Activated CD4-positive, alpha-beta T cell treated with anti-CD3 and anti-CD28 coated beads for 36 hours (primary cell): ENCODE measurements at regions not wholly inside any gene's neighbourhood (a gene's known extent, or its start where the extent isn't known, plus 50 kb on each side); places are given as distances from the start of the nearest gene placed in this dataset.
"Not testable (repeated sequence)": the region's sequence is repeated elsewhere in the genome, so short reads cannot be mapped to it uniquely, and the experiment has no call there.

Experiments
- ATAC-seq: fragments of 200-7000 bp; cut with Tn5 transposase; one replicate; pipeline ENCODE4 v1.10.0; 2021; ENCODE audit warnings: mild to moderate bottlenecking, moderate library complexity
- CTCF ChIA-PET: fragments of 350-600 bp; sonication (Branson Sonifier 250); formaldehyde crosslinking; loops from one replicate; lab custom pipeline; 2021; ENCODE audit warnings: antibody characterized with exemption; lab: Charles Lee
- POLR2A ChIA-PET: fragments of 350-600 bp; sonication (Branson Sonifier 250); formaldehyde crosslinking; loops from one replicate; lab custom pipeline; 2021; ENCODE audit warnings: antibody characterized with exemption, inconsistent platforms; lab: Charles Lee
- DNase-seq: peaks from one replicate; pipeline ENCODE4 v3.0.0-alpha.2; 2020
- H3K27ac Mint-ChIP-seq: one replicate; pipeline ENCODE4 v1.8.0; 2021; ENCODE audit warnings: mixed read lengths
- H3K27me3 Mint-ChIP-seq: one replicate; pipeline ENCODE4 v1.8.0; 2021; ENCODE audit warnings: mixed read lengths
- H3K36me3 Mint-ChIP-seq: one replicate; pipeline ENCODE4 v1.8.0; 2021; ENCODE audit warnings: low read depth, mixed read lengths
- H3K4me1 Mint-ChIP-seq: one replicate; pipeline ENCODE4 v1.8.0; 2021; ENCODE audit warnings: mixed read lengths
- H3K4me3 Mint-ChIP-seq: one replicate; pipeline ENCODE4 v1.8.0; 2021; ENCODE audit warnings: mild to moderate bottlenecking, moderate library complexity, mixed read lengths
- H3K9me3 Mint-ChIP-seq: one replicate; pipeline ENCODE4 v1.8.0; 2021; ENCODE audit warnings: low read depth, mixed read lengths
- intact Hi-C, 2 experiments: fragments of 100-400 bp; cut with DNase I in 1 of 2; cut with micrococcal nuclease in 1 of 2; formaldehyde crosslinking; loops; one replicate each; pipeline versions ENCODE4 v1.14.2 to v1.15.1; 2022 to 2024; cut with DNase I, micrococcal nuclease

DNA sequence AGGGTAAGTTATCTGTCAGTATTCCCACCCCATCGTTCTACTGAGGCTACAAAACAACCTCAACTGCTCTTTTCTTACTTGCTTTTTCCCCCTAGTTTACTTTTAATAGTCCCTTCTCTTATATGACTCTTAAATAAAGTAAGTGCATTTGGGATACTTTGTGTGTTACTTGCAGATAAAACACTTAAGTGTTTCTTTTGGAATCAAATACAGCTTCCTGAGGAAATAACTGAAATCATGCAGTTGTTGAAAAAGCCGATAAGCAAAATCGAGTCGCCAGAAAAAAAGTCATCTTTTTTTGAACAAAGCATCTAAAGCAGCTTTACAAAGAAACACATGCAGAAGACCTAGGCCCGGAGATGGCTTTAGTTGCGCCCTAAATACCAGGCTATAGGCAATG is 53.5 kb upstream of the EPB41L4A start:
- no peaks in the 10 kb centered on the region for H3K9me3 Mint-ChIP-seq
- DNase-seq, result no peak
- POLR2A ChIA-PET, result no interaction called here
- no peak overlapping the region for H3K4me3 Mint-ChIP-seq
- intact Hi-C loops, result no loop called here
- no peak for ATAC-seq
- CTCF ChIA-PET, result no interaction called here
- H3K27ac Mint-ChIP-seq, result no peak overlapping the region
- H3K27me3 Mint-ChIP-seq, result peaks cover 16% of the 10 kb centered on the region
- no peaks in the 10 kb centered on the region for H3K36me3 Mint-ChIP-seq
- no peaks in the 10 kb centered on the region for H3K4me1 Mint-ChIP-seq

DNA sequence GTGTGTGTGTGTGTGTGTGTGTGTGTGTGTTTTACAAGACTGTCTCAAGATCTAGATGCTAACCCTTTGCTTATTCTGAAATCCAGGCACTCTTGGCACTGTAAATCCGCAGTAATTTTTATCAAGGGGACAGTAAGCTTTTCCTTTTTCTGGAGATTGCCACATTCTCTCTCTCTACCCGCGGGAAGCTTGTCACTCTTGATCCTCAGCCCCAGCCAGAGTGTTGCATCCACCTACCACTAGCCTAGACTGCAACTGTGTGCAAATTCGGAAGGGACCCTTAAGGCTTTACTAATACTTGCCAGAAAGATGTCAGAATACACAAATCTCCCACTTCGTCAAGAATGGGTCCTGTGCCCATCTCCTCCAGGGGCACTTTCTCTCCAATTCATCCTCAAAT is 54.9 kb upstream of the EPB41L4A start:
- Mint-ChIP-seq H3K27me3 (peaks cover 19% of the 10 kb centered on the region), H3K4me3 (no peak overlapping the region), H3K27ac (no peak overlapping the region), H3K9me3 (no peaks in the 10 kb centered on the region), H3K36me3 (no peaks in the 10 kb centered on the region), H3K4me1 (no peaks in the 10 kb centered on the region)
- intact Hi-C loops, result no loop called here
- ChIA-PET CTCF (interaction anchor here (1.1 kb wide), 1 partner anchor 131 kb away, joined by 4 read pairs; no protein-coding TSS in a partner anchor), POLR2A (no interaction called here)
- ATAC-seq (no peak), DNase-seq (no peak)

DNA sequence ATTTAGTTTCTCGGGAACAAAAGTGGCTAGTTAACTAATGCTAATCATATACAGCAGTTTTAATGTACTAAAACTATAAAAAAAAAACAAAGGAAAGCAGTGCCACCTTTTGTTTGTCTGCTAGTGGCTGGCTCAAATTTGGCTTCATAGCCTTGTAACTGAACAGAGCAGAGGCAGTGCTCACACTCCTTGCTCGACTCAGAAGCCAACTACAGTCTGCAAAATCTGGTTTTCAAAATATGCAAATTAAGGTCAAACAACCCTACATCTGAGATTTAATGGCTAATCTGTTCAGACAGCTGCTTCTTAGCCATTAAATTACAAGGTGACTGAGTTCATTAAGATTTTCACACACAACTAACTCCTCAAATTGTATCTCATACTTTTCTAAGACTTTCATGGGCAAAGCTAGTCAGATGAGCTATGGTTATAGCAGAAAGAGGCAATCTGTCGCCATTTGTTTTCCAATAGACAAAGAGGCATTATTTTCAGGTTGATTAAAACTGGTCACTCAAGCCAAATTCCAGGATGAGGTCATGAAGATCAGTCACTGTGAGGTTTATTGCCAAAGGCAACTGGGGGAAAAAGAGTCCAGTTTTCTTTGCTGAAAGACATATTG is 56.8 kb upstream of the EPB41L4A start:
- ATAC-seq (no peak), DNase-seq (no peak)
- Mint-ChIP-seq H3K4me3 (no peak overlapping the region), H3K9me3 (no peaks in the 10 kb centered on the region), H3K27me3 (peaks cover 16% of the 10 kb centered on the region), H3K27ac (no peak overlapping the region), H3K4me1 (no peaks in the 10 kb centered on the region), H3K36me3 (no peaks in the 10 kb centered on the region)
- ChIA-PET CTCF (no interaction called here), POLR2A (no interaction called here)
- intact Hi-C loops, result no loop called here

DNA sequence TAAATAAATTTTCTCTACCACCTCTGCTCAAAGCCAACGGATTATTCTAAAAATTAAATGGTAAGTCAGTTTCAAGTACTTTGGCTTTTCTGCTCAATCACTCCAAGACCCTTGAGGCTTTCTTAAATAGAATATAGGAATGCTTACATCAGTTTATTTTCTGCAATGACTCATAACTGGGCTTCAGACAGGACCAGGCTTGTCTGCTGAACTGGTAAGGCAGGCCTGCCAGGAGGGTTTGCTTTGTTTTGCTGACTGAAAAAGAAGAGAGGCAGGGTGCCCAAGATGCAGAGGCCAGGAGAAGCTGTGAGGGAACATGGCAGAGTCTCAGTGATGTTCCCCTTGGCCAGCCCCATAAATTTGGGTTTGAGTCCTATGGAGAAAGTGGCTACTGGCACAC is 60.3 kb upstream of the EPB41L4A start:
- H3K36me3 Mint-ChIP-seq, result no peaks in the 10 kb centered on the region

DNA sequence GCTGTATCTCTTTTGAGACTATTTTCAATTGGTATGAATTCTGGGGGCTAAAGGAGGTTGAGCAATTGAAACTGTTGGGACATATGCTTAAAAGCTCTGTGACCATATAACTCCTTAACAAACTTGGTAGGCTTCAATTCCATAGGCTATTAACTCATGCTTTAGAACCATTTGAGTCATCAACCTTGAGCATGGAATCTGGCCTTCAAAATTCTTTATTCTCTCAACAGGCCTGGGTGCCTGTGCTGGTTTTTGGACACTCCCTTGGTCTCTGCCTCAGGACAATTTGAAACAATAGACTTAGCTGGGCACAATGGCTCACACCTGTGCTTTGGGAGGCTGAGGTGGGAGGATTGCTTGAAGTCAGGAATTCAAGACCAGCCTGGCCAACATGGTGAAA is 61.4 kb upstream of the EPB41L4A start:
- DNase-seq (no peak), ATAC-seq (no peak)
- Mint-ChIP-seq H3K27me3 (peaks cover 8% of the 10 kb centered on the region), H3K27ac (no peak overlapping the region), H3K4me3 (no peak overlapping the region), H3K9me3 (peaks cover 3% of the 10 kb centered on the region), H3K4me1 (no peaks in the 10 kb centered on the region), H3K36me3 (no peaks in the 10 kb centered on the region)
- POLR2A ChIA-PET, result no interaction called here
- CTCF ChIA-PET, result no interaction called here
- intact Hi-C loops, result no loop called here

More for the DNA sequence above, 60.3 kb upstream of the EPB41L4A start:
- peaks cover 3% of the 10 kb centered on the region for H3K9me3 Mint-ChIP-seq
- no peak for ATAC-seq
- no peak overlapping the region for H3K27ac Mint-ChIP-seq
- DNase-seq, result no peak
- H3K27me3 Mint-ChIP-seq, result peaks cover 6% of the 10 kb centered on the region
- CTCF ChIA-PET, result no interaction called here
- no peak overlapping the region for H3K4me3 Mint-ChIP-seq
- POLR2A ChIA-PET, result no interaction called here
- intact Hi-C loops, result no loop called here
- no peaks in the 10 kb centered on the region for H3K4me1 Mint-ChIP-seq

DNA sequence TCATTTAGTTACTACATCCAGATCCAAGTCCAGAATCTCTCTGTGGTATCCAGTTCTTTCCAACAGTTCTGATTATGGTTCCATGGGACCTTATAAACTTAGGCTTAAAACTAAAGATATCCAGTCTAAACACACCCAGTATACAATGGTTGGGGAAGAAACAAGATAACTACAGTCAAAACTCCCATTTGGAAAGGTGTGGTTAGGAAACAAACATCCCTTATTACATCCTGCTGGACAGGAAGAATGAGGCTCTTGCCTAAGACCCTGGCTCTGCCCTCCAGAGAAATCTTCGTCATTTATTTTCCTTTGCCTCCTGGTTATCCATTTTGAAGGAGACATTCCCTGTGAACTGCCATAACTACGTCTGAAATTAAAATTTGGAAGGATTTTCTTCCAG is 64.6 kb upstream of the EPB41L4A start:
- DNase-seq, result no peak
- H3K27ac Mint-ChIP-seq, result no peak overlapping the region
- H3K9me3 Mint-ChIP-seq, result peaks cover 3% of the 10 kb centered on the region
- no peaks in the 10 kb centered on the region for H3K36me3 Mint-ChIP-seq
- H3K4me3 Mint-ChIP-seq, result no peak overlapping the region
- peaks cover 9% of the 10 kb centered on the region for H3K27me3 Mint-ChIP-seq
- ATAC-seq, result no peak
- ChIA-PET CTCF (interaction anchor here (0.5 kb wide), 1 partner anchor 1716 kb away, joined by 3 read pairs; no protein-coding TSS in a partner anchor), POLR2A (no interaction called here)
- no peaks in the 10 kb centered on the region for H3K4me1 Mint-ChIP-seq
- intact Hi-C loops, result no loop called here

DNA sequence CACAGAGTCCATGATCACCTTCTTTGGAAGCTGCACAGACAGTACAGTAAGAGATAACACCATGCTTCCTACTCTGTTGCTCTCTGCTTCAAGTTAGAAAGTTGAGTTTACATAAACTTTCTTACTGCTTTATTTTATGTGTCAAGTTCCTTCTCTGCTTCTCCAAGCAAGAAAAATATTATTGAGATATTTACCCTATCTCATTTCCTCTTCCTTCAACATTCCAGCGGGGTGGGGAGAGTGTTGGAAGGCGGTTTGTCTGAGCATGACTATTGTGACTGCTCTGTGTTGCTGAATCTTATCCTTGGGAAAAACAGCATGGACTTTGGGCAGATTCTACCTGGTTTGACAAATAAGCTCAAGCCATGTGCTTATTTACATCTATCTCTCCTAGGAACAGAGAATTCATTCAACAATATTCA is 66.9 kb upstream of the EPB41L4A start:
- Mint-ChIP-seq H3K27ac (no peak overlapping the region), H3K27me3 (peaks cover 14% of the 10 kb centered on the region), H3K9me3 (peaks cover 3% of the 10 kb centered on the region), H3K4me3 (no peak overlapping the region), H3K36me3 (no peaks in the 10 kb centered on the region), H3K4me1 (no peaks in the 10 kb centered on the region)
- intact Hi-C loops, result no loop called here
- ChIA-PET CTCF (interaction anchor here (0.6 to 1.4 kb wide), 3 partner anchors 9 to 264 kb away, joined by 3 to 4 read pairs (median 3); no protein-coding TSS in a partner anchor), POLR2A (interaction anchor here (0.7 kb wide), 1 partner anchor 40 kb away, joined by 3 read pairs; no protein-coding TSS in a partner anchor)
- ATAC-seq, result no peak
- no peak for DNase-seq

DNA sequence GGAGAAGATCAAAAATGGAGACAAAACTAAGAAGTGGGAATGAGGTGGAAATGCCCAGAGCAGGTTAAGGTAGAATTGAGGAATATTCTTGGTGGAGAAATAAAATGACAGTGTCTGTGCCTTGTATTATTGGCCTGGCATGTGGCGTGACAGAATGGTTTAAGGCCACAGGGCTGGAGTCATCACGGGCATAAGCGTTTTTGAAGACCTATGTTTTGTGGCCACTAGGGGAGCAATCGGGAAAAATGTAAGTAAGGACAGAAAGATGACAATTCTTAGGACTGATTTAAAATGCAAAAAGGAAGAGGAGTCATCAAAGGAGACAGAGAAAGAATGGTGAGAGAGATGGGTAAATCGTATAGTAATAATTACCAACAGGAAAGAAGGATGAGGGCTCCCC is 72.2 kb upstream of the EPB41L4A start:
- Mint-ChIP-seq H3K4me1 (no peaks in the 10 kb centered on the region), H3K4me3 (no peak overlapping the region), H3K27me3 (peaks cover 29% of the 10 kb centered on the region), H3K36me3 (no peaks in the 10 kb centered on the region), H3K27ac (no peak overlapping the region), H3K9me3 (no peaks in the 10 kb centered on the region)
- ATAC-seq (no peak), DNase-seq (no peak)
- intact Hi-C loops, result loop anchor here (5.0 kb wide), 1 partner anchor 314 kb away; no protein-coding TSS in a partner anchor
- ChIA-PET CTCF (no interaction called here), POLR2A (no interaction called here)

DNA sequence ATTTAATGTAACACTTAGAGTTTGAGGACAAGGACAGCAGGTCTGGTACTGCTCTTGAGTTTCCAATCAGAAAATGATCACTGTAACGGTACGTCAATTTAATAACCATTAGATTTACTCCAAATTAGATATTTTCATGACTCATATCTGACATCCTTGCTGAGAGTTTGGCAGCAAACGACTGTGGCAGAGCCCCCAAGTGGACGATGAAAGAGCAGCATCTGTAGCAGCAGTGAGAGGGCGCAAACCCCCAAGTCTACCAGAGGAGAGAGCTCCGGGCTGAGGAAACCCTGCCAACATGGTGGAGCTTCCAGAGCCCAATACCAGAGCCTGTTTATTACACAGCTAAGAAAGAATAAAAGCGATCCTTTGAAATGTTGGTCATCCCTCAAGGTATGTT is 73.2 kb upstream of the EPB41L4A start:
- ChIA-PET POLR2A (no interaction called here), CTCF (interaction anchor here (0.7 to 1.8 kb wide), 6 partner anchors 15 to 317 kb away, joined by 3 to 5 read pairs (median 3); no protein-coding TSS in a partner anchor)
- no peak overlapping the region for H3K4me3 Mint-ChIP-seq
- peak; percentile 88 for ATAC-seq
- peak; percentile 59 for DNase-seq
- intact Hi-C loops, result loop anchor here (5.0 kb wide), 1 partner anchor 315 kb away; no protein-coding TSS in a partner anchor
- no peaks in the 10 kb centered on the region for H3K9me3 Mint-ChIP-seq
- no peaks in the 10 kb centered on the region for H3K4me1 Mint-ChIP-seq
- H3K36me3 Mint-ChIP-seq, result no peaks in the 10 kb centered on the region
- no peak overlapping the region for H3K27ac Mint-ChIP-seq
- peaks cover 33% of the 10 kb centered on the region for H3K27me3 Mint-ChIP-seq

DNA sequence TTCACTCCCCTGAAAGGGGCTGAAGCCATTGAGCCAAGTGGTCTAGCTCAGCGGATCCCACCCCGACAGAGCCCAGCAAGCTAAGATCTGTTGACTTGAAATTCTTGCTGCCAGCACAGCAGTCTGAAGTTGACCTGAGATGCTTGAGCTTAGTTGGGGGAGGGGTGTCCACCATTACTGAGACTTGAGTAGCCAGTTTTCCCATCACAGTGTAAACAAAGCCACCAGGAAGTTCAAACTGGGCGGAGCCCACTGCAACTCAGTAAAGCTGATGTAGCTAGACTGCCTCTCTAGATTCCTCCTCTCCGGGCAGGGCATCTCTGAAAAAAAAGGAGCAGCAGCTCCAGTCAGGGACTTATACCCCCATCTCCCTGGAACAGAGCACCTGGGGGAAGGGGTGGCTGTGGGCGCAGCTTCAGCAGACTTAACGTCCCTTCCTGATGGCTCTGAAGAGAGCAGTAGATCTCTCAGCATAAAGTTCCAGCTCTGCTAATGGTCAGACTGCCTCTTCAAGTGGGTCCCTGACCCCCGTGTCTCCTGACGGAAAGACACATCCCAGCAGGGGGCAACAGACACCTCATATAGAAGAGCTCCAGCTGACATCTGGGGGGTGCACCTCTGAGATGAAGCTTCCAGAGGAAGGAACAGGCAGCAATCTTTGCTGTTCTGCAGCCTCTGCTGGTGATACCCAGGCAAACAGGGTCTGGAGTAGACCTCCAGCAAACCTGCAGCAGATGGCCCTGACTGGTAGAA is 84.8 kb upstream of the EPB41L4A start:
- H3K9me3 Mint-ChIP-seq, intact Hi-C loops, DNase-seq, H3K36me3 Mint-ChIP-seq, H3K4me1 Mint-ChIP-seq, CTCF ChIA-PET, ATAC-seq, H3K27ac Mint-ChIP-seq, H3K4me3 Mint-ChIP-seq: not testable (repeated sequence)
- POLR2A ChIA-PET, result interaction anchor here (0.6 kb wide), 1 partner anchor 172 kb away, joined by 4 read pairs; no protein-coding TSS in a partner anchor
- peaks cover 14% of the 10 kb centered on the region for H3K27me3 Mint-ChIP-seq

DNA sequence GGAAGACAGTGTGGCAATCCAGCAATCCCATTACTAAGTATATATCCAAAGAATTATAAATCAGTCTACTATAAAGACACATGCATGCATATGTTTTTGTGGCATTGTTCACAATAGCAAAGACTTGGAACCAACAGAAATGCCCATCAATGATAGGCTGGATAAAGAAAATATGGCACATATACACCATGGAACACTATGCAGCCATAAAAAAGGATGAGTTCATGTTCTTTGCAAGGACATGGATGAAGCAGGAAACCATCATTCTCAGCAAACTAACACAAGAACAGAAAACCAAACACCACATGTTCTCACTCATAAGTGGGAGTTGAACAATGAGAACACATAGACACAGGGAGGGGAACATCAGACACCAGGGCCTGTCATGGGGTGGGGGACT is 90.0 kb upstream of the EPB41L4A start:
- POLR2A ChIA-PET, H3K4me3 Mint-ChIP-seq: not testable (repeated sequence)

DNA sequence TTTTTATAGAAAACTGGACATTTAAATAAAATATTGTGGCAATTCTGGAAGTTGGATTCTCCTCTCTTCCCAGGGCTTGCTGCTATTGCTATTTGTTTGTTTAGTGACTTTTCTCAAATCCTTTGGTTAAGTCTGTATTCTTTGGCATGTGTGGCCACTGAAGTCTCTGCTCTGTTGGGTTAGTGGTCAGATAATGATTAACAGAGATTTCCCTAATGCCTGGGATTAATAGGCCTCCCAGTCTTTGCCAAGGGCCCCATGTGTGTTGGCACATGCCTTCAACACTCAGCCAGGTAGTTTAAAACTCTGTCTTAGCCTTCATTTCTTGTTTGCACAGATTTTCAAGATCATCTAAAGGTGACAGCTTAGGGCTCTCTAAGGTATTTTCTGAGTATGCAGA is 92.8 kb upstream of the EPB41L4A start:
- ATAC-seq (no peak), DNase-seq (no peak)
- ChIA-PET CTCF (no interaction called here), POLR2A (no interaction called here)
- Mint-ChIP-seq H3K27ac (no peak overlapping the region), H3K4me1 (no peaks in the 10 kb centered on the region), H3K4me3 (no peak overlapping the region), H3K36me3 (no peaks in the 10 kb centered on the region), H3K27me3 (no peaks in the 10 kb centered on the region), H3K9me3 (peaks cover 6% of the 10 kb centered on the region)
- intact Hi-C loops, result no loop called here

More for the DNA sequence above, 90.0 kb upstream of the EPB41L4A start:
- H3K36me3 Mint-ChIP-seq, ATAC-seq, CTCF ChIA-PET, H3K27ac Mint-ChIP-seq, DNase-seq, H3K4me1 Mint-ChIP-seq, intact Hi-C loops: not testable (repeated sequence)
- Mint-ChIP-seq H3K27me3 (peaks cover 12% of the 10 kb centered on the region), H3K9me3 (peaks cover 15% of the 10 kb centered on the region)
